ENCODE measurements at regions not wholly inside any gene's neighbourhood (a gene's known extent, or its start where the extent isn't known, plus 50 kb on each side); places are given as distances from the start of the nearest gene placed in this dataset.

DNA sequence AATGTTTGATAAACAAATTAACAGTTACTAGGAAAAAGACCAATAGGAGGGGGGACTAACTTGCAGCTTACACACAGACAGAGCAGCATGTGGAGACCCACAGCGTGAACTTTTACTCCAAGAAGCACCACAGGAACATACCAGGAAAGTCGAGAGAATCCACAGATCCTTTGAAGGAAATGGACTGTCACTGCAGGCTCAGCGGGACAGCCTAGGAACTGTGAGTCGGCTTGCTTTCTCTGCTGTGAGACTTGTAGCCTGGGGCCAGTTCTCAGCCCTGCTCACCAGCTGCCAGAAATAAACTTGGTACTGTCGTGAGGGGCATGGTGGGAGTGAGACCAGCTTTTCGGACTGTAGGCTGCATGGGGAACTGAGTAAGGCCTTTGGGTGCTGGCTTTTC, 1211.5 kb downstream of the PCDH17 start:
- no peak for DNase-seq

DNA sequence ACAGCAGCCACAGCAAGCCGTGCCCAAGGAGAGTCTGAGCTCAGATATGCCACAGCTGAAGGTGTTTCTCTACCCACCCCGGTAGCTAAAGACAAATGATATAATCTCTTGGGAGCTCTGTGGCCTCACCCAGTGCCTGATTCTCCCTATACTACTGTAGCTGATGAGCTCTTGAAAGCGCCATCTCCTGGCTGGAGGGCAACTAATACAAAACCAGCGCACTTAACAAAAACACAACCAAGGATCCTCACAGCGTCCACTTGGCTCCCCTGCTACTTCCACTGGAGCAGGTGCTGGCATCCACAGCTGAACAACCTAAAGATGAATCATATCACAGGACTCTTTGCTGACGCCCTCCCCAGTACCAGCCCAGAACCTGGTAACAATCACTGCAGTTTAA, 1212.0 kb downstream of the PCDH17 start:
- DNase-seq: no peak

DNA sequence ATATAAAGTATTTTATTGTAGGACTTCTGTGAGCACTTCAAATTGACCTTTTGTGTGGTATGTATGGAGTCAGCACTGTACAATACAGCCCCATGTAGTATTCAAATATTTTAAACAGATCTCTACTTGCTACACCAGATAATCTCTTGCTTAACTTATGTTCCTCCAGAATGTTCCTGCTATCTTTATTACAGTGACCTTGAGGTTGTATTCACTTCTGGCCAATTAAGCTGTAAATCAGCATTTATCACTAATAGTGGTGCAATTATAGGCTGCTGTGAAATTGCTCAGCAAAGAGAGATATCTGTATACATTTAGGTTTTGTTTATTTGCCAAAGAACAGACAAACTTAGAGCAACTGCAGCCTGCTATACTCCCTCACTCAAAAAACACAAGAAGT, 1218.6 kb downstream of the PCDH17 start:
- no peak for DNase-seq

DNA sequence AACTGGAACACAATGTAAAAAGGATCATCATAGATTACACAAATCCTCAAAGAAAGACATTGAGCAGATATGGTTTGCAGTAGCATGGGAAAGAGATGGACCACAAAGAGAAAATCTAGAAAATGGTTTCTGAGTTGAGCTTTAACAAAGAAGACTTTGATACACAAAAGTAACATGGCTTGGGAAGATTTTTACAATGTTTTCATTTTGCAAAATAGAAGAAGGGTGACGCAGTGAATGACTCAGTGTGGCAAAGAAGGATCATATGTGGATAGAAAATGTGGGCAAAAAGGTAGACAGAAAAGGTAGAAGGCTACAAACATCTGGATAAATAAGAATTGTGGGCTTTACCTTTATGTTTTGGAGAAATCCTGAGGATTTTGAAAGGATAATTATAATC, 1220.5 kb downstream of the PCDH17 start:
- peak; percentile 5 for DNase-seq

DNA sequence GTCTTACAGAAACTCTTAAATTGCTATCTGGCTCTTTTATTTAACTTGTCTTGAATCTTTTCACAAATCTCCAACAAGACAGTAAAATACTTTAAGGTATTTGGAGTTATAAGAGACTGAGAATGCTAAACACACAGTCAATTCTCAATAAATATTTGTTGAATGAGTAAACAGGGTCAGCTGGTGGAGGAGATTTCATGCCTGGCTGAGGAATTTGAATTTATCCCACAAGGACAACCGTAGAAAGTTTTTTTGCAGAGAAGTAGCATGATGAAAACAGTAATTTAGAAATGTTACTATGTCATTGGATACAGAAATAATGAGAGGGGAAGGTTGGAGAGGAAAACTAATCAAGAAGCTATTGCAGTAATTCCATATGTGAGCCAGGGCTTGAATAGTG, 1223.7 kb downstream of the PCDH17 start:
- peak; percentile 41 for DNase-seq

DNA sequence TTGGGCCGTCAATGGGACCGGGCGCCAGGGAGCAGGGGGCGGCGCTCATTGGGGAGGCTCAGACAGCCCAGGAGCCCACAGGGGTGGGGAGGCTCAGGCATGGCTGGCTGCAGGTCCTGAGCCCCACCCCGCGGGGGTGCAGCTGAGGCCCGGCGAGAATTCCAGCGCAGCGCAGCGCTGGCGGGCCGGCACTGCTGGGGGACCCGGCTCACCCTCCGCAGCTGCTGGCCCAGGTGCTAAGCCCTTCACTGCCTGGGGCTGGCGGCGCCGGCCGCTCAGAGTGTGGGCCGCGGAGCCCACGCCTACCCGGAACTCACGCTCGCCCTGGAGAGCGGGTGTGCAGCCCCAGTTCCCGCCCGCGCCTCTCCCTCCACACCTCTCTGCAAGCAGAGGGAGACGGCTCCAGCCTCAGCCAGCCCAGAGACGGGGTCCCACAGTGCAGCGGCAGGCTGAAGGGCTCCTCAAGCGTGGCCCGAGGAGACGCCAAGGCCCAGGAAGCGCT, 1227.4 kb downstream of the PCDH17 start:
- no peak for DNase-seq

DNA sequence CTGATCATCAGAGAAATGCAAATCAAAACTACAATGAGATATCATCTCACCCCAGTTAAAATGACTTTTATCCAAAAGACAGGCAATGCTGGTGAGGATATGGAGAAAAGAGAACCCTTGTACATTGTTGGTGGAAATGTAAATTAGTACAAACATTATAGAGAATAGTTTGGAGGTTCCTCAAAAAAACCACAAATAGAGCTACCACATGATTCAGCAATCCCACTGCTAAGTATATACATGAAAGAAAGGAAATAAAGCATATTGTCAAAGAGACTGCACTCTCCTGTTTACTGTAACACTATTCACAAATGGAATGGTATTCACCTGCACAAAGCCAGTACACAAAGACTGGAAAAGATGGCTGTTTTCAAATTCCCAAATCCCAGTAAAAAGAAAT, 1233.7 kb downstream of the PCDH17 start:
- no peak for DNase-seq

DNA sequence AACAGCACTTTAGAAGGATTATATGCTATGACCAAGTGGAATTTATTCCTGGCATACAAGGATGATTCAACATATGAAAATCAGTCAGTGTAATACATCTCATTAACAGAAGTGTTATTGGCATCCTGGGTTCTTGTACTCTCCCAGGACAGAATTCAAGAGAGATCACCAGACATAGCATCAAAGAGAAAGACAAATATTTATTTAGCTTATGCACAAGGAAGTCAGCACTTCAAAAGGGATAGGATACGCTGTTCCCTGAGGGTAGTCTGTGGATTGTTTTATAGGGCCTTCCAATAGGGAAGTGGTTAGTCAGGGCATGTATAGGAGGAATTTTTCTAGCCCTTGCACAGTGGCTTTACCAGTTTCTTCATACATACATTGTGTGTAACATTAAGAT, 1238.0 kb downstream of the PCDH17 start:
- no peak for DNase-seq

DNA sequence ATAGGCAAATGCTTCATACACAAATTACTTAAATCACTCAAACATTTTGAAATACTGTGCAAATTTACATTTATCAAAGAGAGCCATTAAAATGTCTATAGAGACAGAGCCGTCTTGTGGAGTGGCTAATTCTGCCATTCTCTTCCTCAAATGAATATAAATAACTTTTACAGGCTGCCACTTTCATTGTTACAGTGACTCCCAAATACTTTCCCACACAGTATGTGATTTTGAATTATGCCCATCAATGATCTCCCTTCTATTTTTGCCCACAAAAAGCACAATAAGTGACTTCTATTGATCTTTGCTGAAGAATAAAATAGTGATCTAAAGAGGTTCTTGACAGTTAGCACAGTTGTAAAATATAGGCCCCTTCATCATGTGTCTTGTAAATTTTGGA, 1244.9 kb downstream of the PCDH17 start:
- DNase-seq: no peak

DNA sequence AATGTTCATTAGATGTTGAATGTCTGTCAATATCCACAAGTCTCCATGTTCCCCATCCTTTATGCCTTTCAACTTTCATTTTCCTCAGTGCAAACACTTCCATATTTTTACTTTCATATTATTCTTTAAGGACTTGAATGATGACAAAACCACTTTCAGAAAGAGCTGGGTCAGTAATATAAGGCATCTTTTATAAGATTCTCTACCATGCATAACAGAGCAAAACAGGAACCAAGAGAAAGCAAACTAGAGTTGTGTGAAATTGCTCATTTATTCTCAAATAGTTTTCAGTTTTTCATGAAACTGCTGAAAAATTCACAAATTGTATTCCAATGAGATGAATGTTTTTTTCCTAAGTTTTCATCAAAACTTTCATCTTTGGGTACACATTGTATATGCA, 1247.6 kb downstream of the PCDH17 start:
- no peak for DNase-seq

DNA sequence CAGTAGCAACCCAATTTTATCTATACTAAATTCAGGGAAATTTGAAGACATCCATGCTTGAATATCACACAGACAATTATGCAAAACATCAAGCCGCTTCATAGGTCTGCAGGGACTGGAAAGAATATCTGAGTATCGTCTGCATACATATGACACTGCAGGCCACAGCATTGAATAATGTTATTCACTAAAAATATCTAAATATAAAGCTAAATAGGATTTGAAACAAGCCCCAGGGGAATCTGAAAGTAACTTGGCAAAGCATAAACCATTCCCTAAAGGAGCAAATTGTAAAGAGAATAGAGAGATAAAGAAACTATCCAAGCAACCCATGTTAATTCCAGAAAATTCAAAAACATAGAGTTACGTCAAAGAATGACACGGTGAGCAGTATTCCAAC, 1251.0 kb downstream of the PCDH17 start:
- no peak for DNase-seq

DNA sequence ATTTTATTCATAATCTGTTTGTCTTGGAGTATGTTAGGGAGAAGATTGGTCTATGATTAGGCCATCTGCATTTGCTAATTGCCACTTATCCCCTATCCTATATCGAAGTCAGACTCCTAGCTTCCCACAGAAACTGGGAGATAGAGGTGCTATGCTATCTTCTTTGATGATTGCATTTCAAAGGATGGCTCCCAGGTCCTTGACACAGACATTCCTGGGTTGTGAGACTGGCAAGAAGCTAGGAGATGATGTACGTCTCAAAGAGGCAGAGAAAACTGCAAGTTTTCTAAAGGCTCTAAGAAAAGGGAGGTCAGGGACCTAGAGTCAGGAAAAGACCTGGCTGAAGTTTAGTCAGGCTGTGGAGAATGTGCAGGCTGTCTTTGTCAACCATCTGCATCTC, 1251.9 kb downstream of the PCDH17 start:
- DNase-seq: no peak

DNA sequence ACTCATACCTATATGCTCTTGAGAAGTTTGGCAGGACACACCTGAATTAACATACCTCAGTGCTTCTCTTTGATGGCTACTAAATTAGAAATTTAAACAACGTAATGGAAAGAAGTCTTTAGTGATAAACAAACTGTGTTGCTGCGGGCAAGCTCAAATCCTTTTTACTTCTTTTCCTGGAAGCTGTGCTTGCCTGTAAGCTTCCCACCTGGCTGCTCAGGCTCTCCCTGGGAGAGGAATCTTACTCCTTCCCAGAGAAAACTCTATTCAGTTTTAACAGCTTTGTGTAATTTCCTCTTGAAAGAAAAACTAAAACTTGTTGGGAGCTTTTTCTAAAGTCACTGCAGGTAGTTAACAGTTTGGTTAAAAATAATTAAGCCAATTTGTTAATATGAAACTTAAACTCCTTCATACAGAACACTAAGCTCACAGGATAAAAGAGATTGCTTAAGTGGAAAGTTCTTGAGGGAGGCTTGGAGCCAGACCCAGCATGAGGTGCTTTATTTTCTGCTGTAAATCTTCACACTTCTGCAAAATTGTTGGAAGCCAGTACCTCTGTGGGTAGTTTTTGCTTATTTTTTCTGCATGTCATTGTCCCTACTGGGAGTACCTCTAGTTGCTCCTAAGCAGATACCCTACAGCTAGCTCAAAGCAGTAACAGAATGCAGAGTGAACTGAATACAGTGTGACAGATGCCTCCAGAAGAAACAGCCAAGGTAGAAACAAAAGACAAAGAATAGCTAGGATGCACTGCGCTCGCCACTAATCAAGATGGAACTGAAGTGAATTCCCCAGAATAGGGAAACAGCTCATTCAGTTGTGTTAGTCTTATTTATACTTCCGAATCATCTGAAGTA, 1253.0 kb downstream of the PCDH17 start:
- DNase-seq: no peak

DNA sequence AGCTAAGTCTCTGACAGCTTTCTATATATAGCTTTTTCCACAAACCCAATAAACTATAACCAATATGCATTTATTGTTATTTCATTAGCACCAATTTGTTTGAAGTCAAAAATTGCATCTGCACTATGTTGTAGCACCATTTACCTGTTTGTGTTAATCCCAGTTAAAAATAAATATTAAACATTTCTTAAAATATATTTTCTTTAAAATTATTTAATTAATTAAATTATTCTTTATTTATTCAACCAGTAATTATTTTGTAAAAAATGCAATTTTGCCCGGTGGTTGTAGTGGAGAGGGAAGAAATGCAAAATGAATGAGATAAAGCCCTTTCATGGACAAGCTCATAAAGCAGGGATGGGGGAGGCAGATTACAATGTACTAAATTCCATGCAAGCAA, 1257.9 kb downstream of the PCDH17 start:
- DNase-seq: no peak

DNA sequence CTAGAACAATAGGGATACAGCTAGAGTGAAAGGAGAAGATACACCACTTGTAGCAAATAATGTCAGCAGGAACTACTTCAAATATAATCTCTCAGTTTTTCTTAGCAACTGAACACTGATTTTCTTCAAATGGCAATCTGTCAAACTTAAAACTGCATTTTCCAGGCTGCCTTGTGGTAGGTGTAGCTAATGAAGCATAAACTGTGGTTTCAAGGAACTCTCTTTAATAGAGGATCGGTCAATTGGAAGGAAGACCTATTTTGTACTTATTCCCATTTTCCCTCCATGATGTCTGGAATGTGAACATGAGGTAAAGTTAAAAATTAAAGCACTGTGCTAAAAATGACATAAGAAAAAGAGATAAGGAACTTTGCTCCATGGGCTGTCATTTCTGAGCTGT, 1261.9 kb downstream of the PCDH17 start:
- DNase-seq: no peak

DNA sequence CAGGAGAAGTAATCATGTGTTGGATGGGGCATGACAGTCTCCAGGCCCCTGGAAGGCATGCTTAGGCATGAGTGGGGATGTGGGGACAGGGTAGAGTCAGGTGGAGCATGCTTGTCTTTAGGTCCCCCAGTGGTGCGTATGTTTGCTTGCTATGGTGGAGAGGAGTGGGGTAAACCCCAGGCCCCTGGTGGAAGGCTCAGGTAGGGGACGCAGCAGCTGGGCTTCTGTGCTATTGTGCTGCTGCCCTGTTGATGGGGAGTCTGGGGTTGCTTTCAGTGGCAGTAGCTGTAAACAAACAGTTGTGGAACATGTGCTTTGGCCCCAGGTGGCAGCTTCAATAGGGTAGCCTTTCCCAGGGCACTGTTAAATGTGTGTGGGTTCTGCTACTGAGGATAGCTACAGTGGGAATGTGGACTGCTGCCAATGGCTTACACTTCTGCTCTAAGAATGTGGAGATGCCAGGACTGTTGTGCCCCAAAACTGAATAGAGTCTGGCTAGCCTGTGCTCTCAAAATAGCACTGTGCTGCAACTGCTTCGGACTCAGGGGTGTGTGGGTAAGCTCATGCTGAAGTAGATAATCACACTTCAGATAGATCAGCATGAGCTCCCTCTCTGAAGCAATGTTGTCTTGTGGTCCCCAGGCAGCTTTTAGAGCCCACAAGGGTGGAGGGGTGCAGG, 1257.3 kb downstream of the DIAPH3 start:
- DNase-seq: peak; percentile 1

DNA sequence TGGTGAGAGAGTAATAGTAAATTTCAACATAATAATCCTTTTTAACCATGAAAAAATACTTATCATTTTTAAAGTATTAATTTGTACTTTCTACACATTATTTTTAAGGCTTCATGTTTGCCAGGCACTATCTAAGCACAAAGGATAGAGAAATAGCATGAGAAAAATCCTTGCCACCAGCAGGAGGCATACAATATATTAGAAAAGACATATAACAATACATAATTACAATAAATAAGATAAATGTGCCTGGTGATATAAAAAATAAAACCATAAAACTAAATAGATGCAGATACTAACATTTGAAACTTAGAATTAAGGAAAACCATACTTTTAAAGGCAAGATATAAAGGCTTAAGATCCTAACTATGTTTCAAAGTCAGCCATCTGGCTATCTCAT, 1256.4 kb downstream of the DIAPH3 start:
- DNase-seq: no peak

DNA sequence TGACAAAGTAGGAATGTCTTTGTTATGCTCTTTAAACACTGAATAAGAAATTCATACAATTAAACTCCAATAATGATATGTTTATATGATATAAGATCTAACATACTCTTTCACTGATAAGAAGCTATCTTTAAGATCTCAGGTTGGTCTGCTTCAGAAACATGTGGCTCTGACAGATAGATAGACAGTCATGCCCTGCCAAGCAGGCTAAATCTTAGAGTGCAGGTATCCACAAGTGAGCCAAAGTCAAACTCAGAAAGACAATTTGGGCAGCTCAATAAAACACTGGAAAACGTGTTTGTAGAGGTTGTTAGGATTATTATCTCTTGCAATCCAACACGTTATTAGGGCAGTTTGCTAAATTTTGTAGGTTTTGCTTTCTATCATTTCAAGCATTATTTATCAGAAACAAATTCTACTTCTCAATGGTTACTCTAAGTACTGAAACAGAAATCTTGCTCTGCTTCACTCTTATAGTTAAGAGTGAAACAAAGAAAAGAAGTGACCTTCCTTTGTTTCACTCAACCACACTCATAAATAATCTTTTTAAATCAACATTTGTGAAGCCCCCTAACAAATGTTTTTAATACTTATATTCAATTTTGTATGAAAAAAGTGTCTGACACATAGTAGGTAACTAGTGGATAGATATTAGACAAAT, 1255.6 kb downstream of the DIAPH3 start:
- no peak for DNase-seq

DNA sequence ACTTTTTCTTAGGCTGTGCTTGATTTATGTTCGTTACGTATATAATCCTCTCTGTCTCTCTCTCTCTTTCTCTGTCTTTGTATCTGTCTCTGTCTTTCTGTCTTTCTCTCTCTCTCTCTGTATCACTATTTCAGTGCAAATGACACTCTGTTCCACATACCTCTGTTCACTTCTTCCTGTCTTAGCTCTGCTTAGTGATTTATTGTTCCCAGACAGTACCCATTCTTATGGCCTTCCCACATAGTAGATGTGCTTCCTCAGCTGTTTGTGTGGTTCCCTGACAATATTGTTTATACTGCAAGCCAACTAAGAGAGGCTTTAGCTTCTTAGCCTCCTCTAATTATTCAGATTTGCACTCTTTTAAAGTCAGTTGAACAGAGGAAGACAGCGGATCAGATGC, 1244.2 kb downstream of the DIAPH3 start:
- peak; percentile 1 for DNase-seq

DNA sequence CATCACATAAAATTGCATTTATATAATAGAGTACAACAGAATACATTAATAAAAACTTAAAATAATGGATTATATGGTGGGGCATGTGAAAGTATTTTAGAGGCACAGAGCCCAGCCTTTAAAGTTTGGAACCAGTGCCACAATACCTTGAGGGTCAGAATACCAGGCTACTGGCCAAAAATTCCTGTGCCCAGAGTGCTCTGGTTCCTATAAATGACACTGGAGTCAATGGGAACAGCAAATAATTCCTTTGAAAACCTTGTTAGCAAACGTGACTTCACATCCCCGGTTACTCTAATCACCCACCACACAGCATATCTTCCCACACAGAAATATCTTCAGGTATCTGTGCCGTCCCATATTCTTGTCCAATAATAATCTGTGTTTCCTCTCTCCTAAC, 1242.6 kb downstream of the DIAPH3 start:
- no peak for DNase-seq

DNA sequence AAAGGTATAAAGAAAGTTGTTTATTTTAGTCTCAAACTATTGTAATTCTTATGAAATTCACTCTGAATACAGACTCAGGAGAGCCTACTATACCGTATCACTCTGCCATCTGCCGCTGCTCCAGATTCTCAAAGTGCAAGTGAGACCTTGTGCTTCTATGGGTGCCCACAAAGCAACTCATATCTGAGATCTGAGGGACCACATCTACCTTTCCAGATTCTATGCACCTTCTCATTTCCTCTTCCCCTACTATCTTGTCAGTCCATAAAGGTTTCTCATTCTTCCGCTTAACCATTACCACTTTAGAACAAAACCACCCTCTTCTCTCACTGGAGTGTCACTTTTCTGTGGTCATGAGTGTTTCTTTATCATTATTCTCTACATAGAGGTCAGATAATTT, 1236.9 kb downstream of the DIAPH3 start:
- no peak for DNase-seq

DNA sequence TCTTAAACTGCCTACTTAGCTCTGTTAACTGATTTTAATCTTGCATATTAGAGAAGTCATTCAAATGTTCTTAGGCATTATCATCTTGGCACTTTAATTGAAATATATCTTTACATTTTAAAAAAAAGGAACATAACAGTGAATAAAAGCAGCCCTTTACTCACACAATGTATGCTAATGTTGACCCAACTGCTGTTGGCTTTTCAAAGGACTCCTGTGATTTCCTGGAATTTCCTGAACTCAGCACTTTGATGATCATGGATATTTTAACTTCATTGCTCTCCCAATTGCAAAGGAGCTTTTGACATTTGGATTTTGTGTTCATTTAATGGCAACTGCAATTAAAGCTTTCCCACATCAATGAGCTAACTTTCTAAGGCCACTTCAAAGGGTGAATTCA, 1230.3 kb downstream of the DIAPH3 start:
- DNase-seq: no peak

DNA sequence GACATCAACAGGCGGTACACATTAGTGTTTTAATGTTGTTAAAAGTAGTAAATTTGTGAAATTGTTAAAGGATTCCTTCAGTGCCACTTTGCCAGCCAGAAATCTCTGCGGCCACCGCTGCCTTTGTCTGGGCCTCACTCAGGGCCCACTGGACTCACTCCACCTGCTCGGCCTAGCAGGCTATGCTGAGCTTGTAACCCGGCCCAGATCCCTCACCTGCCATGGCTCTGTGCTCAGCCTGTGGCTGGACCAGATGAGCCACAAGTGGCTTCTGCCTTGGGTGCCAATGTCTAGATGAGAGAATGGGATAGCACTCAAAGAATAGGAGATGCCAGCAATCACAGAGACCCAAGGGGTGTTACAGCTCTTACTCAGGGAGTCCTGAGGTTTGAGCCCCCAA, 1228.0 kb downstream of the DIAPH3 start:
- no peak for DNase-seq

DNA sequence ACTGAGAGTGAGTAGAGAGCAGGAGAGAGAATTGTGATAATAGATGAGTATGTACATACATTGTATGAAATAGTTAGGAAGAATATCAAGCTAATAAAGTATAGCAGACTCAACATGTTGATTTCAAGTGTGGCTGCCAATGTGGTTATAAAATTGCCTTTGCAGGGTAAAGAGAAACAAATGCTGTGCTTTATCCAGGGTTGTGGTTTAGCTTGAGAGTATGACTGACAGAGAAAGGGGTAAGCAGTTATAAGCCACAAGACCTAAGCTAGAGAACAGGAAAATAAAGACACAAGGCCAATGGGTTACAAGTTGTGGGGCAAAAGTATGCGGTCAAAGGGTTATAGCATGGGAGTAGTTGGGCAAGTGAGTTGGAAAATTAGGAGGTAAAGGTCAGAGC, 1217.5 kb downstream of the DIAPH3 start:
- DNase-seq: no peak

Measured in fibroblast of upper back skin (primary cell).